ENCODE measurements at regions not wholly inside any gene's neighbourhood (a gene's known extent, or its start where the extent isn't known, plus 50 kb on each side); places are given as distances from the start of the nearest gene placed in this dataset.
"Not testable (repeated sequence)": the region's sequence is repeated elsewhere in the genome, so short reads cannot be mapped to it uniquely, and the experiment has no call there.

- DNase-seq (ENCODE audit: low read depth in 4 of 4, low spot score in 2 of 4): no peak
These were observed 178.3 kb downstream of the CHIC2 start for GRCh38 chr4:53886090-53886489.

- no peak for DNase-seq (ENCODE audit: low read depth in 4 of 4, low spot score in 2 of 4)
These were observed 178.7 kb downstream of the CHIC2 start for GRCh38 chr4:53885668-53886067.

DNA sequence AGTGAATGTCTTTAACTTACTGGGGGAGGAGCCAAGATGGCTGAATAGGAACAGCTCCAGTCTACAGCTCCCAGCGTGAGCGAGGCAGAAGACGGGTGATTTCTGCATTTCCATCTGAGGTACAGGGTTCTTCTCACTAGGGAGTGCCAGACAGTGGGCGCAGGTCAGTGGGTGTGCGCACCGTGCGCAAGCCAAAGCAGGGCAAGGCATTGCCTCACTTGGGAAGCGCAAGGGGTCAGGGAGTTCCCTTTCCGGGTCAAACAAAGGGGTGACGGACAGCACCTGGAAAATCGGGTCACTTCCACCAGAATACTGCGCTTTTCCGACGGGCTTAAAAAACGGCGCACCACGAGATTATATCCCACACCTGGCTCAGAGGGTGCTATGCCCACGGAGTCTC lies 187.3 kb downstream of the CHIC2 start:
- not testable (repeated sequence) for DNase-seq (ENCODE audit: low read depth in 4 of 4, low spot score in 2 of 4)

GRCh38 chr4:53866055-53866454 lies 198.3 kb downstream of the CHIC2 start:
- DNase-seq (ENCODE audit: low read depth in 4 of 4, low spot score in 2 of 4): no peak

DNA sequence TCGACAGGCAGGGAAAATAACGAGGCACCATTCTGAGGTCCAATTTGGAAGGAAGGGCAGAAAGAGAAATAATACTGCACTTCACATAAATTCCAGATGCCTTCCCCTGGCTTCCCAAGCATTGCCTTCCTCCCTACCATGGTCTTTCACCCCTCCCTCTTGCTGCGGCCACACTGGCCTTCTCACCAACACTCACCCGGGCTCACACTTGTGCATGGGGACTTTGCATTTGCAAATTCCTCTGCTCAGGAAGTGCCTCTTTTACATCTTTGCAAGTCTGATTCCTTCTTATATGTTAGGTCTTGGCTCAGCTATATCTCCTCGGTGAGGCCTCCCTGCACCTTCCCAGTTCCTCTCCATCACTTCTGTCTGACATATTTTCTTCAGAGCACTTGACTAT lies 199.4 kb downstream of the CHIC2 start:
- DNase-seq (ENCODE audit: low read depth in 4 of 4, low spot score in 2 of 4): no peak

DNA sequence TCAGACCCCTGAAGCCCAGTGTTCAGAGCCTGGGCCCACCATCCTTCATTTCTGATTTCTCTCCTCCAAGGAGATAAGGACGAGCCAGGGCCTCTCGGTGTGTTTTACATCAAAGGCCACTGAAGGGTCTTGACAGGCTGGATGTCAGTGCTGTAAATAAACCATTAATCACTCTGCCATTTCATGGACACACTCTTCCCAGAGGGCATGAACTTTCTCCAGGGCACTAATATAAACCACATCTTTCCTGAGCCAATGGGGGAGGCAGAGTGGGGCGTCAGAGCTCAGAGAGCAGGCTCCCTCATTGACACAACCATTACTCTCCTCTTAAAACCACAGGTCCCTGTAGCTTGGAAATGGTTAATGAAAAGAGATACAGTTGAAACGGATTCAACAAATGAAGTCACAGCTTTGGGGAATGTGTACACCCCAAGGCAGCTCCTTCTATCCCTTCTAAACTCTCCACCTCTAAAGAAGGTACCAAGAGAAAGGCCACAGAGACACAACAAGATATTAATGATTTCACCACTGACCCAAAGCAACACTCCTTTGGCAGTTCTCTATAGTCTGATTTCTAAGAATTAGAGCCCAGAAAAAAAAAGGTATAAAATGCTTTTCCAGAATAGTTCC lies 200.6 kb downstream of the CHIC2 start:
- DNase-seq (ENCODE audit: low read depth in 4 of 4, low spot score in 2 of 4): no peak

DNA sequence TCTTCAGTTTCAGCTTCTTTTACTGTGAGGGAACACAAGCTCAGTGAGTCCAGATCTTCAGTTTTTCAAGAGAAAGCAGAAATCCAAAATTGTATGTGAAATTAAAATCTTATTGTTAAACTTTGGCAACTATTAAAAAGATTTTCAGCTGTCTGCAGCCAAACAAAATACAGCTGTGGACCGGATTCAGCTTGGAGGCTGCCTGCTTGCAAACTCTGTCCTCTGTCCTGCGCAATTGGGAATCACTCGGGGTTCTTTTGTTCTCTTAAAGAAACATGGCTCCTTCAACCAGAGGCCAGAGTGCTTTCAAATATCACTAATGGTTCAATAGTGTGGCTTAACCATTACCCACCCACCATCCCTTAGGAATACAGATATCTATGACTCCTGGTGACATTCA lies 201.2 kb downstream of the CHIC2 start:
- DNase-seq (ENCODE audit: low read depth in 4 of 4, low spot score in 2 of 4): no peak

GRCh38 chr4:53861856-53862610 lies 202.4 kb downstream of the CHIC2 start:
- DNase-seq (ENCODE audit: low read depth in 4 of 4, low spot score in 2 of 4): no peak

DNA sequence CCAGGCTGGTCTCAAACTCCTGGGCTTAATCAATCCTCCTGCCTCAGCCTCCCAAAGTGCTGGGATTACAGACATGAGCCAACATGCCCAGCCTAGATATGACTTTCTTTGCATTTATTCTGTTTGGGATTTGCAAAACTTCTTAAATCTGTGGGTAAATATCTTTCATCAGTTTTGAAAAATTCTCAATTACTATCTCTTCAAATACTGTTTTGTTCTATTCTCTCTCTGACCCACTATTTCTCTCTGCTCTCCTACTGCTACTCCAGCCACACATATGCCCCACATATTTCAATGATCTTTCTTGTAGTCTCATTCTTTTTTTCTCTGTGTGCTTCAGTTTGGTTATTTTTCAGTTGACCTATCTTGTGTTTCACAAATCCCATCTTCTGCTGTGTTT lies 205.1 kb downstream of the CHIC2 start:
- DNase-seq (ENCODE audit: low read depth in 4 of 4, low spot score in 2 of 4): no peak

DNA sequence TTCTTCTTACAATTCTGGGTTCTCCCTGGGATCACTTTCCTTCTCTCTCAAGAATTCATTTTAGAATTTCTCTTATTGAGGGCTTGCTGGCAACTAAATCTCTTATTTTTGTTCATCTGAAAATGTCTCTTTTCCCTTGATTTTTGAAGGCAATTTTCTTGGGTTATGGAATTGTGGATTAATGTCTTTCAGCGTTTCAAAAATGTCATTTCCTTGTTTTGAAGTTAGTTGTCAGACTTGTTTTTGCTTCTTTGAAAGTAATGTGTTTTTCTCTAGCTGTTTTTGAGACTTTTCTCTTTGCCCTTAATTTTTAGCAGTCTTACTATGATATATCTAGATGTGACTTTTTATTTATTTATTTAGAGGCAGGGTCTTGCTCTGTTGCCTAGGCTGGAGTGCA lies 205.7 kb downstream of the CHIC2 start:
- DNase-seq (ENCODE audit: low read depth in 4 of 4, low spot score in 2 of 4): no peak

- DNase-seq (ENCODE audit: low read depth in 4 of 4, low spot score in 2 of 4): no peak
These were observed 208.7 kb downstream of the CHIC2 start for GRCh38 chr4:53855581-53856250.

DNA sequence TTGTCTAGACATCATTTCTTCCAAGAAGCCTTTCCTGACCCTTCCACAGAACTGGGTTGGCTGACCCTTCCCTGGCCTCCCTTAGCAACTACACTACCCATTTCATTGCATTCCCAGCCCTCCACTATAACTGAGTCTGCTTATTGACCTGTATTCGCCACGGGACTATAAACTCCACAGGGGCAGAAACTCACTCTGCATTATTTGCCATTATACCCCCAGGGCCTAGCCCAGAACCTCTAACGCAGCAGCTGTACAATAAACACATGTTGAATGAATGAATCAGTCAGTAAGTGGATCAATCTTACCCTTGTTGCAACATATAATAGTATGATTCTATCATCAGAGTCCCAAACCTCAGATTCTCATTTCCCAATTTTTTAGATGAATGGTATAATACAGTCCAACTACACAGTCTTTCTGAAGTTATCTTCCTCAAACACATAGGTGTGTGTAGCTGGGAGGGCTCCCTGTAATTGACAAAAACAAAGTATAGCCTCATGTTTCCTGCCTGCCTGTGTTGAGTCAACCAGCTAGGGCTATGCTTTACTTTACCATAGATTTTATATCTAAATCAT lies 209.3 kb downstream of the CHIC2 start:
- no peak for DNase-seq (ENCODE audit: low read depth in 4 of 4, low spot score in 2 of 4)

GRCh38 chr4:53852343-53852742 lies 212.1 kb downstream of the CHIC2 start:
- DNase-seq (ENCODE audit: low read depth in 4 of 4, low spot score in 2 of 4): no peak

- no peak for DNase-seq (ENCODE audit: low read depth in 4 of 4, low spot score in 2 of 4)
These were observed 216.4 kb downstream of the CHIC2 start for GRCh38 chr4:53847965-53848364.

DNA sequence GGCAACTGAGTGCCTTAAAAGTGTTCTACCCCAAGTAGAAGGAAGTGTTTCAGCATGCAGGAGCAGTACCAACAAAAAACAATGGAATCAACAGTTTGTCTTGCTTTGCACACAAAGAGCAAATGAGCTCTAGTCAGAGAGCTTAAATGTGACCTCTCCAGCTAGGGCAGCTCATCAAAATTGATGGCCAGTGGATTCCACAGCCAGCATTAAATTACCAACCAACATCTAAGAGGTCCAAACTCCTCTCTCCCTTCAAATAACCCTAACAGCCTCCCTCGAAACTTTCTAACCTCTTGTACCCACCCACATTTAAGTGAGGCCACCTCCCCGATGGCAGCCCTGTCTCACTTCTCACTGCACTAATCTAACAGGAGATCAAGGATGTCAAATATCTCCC lies 219.9 kb downstream of the CHIC2 start:
- DNase-seq (ENCODE audit: low read depth in 4 of 4, low spot score in 2 of 4): no peak

GRCh38 chr4:53844133-53844532 lies 220.3 kb downstream of the CHIC2 start:
- DNase-seq (ENCODE audit: low read depth in 4 of 4, low spot score in 2 of 4): no peak

DNA sequence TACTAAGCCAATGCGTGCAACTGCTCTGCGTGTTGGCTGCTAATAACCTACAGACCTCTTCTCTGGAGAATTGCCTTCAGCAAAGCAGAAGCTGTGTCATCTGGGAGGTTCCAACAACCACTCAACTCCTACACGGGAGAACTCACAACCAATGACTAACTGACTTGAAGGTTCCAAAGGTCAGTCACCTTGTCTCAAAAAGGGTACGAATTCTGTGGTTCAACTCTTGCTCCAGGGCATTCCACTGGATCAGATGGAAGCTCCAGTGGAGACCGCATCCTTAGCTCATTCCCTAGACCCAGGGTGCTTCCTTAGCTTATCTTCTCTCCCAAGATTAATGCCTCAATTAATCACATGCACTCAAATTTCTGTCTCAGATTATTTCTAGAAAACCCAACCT lies 222.7 kb downstream of the CHIC2 start:
- no peak for DNase-seq (ENCODE audit: low read depth in 4 of 4, low spot score in 2 of 4)

DNA sequence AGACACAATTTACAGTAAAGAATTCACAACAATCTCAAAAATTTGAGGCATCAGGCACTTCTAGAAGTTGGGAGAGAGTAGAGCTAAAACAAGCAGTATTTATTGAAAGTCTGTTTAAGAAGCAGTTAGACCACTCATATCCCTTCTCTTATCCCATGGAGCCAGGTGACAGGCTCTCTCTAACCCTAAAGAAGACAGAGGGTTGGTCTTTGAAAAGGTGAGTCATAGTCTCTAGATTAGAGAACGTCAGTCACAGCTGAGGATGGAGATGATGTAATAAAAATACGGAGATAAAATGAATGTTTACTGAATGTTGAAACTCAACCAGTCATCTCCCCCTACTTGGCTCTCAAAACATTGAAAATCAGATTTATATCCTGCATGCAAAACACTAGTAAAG lies 223.8 kb downstream of the CHIC2 start:
- no peak for DNase-seq (ENCODE audit: low read depth in 4 of 4, low spot score in 2 of 4)

DNA sequence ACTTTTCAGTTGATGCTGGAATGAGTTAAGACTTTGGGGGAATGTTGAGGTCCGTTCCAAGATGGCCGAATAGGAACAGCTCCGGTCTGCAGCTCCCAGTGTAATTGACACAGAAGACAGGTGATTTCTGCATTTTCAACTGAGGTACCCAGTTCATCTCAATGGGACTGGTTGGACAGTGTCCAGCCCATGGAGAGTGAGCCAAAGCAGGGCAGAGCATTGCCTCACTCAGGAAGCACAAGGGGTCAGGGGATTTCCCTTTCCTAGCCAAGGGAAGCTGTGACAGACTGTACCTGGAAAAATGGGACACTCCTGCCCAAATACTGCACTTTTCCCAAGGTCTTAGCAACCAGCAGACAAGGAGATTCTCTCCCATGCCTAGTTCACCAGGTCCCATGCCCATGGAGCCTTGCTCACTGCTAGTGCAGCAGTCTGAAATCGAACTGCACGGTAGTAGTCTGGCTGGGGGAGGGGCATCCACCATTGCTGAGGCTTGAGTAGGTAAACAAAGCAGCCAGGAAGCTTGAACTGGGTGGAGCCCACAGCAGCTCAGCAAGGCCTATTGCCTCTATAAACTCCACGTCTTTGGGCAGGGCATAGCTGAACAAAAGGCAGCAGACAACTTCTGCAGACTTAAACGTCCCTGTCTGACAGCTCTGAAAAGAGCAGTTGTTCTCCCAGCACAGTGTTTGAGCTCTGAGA lies 231.0 kb downstream of the CHIC2 start:
- DNase-seq (ENCODE audit: low read depth in 4 of 4, low spot score in 2 of 4): not testable (repeated sequence)

- no peak for DNase-seq (ENCODE audit: low read depth in 4 of 4, low spot score in 2 of 4)
These were observed 231.9 kb downstream of the CHIC2 start for GRCh38 chr4:53832549-53832948.

GRCh38 chr4:53830511-53830910 lies 233.9 kb downstream of the CHIC2 start:
- no peak for DNase-seq (ENCODE audit: low read depth in 4 of 4, low spot score in 2 of 4)

Measured in left renal cortex interstitium (tissue), 4 donors.